Frontal cortex (tissue), 3 donors: ENCODE measurements at regions not wholly inside any gene's neighbourhood (a gene's known extent, or its start where the extent isn't known, plus 50 kb on each side); places are given as distances from the start of the nearest gene placed in this dataset.
"Not testable (repeated sequence)": the region's sequence is repeated elsewhere in the genome, so short reads cannot be mapped to it uniquely, and the experiment has no call there.

Experiments used
- DNase-seq, 2 donors: peaks; one replicate each; pipeline ENCODE4 v3.0.0; 2012; ENCODE audit warnings: low spot score in 2 of 2
- FAIRE-seq: peaks from 2 replicates; lab custom pipeline; 2012; peaks lifted over from hg19 to GRCh38; lab: Jason Lieb, UNC
- donor health status: control.
- donor health status: control.
- donor health status: control.

DNA sequence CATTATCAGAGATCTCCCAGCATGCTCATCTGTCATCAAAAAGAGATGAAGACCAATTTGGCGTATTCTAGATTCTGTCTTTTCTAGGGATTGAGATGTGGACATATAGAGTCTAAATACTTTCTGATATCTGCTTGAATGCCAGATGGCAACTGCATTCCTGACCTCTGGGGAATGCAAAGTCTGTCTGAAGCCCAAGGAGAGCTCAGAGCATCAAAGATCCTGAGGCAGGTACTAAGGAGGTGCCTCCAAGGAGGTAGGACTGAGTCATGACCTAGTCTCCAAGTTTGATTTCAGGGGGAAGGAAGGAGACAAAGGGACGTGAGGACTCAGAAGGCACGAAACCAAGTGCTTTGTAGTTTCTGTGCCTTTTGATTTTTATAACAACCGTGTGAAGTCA lies 448.4 kb downstream of the HS3ST3B1 start:
- DNase-seq = no peak
- no peak for FAIRE-seq

DNA sequence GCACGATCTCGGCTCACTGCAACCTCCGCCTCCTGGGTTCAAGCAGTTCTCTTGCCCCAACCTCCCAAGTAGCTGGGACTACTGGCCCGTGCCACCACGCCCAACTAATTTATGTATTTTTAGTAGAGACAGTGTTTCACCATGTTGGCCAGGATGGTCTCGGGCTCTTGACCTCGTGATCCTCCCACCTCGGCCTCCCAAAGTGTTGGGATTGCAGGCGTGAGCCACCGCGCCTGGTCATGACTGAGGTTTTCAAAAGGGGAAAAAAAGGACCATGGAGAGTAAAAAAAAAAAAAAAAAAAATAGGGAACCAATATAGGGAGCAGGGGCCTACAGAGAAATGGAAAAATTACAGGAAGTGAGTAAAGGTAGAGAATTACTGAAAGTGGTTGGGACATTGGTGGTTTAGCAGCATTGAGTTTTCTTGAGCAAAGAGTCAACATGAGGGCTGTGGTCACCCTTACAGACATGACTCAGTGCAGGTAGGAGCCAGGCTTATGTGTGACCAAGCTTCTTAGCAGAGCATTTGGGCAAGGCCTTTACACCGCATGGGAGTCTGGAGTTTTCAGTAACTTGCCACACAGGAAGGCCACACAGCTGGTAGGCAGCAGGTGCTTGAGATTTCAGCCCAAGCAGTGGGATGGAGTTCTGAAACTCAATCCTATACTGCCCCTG lies 447.3 kb downstream of the HS3ST3B1 start:
- DNase-seq (no peak), FAIRE-seq (no peak)

DNA sequence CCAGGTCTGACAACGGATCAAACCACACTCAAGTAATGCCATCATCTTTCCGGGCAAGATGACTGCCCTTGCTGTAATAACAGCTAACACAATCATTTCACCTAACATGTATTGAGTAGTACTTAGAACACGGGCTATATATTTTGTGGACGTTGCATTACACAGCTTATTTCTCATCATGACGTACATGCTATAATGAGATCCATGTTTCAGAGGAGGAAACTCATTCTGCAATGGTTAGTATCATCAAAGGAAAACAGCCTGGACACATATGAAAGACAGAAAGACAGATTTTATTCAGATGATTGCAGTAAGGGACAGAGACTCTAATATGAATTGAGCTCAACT lies 446.7 kb downstream of the HS3ST3B1 start:
- FAIRE-seq (no peak), DNase-seq (no peak)

DNA sequence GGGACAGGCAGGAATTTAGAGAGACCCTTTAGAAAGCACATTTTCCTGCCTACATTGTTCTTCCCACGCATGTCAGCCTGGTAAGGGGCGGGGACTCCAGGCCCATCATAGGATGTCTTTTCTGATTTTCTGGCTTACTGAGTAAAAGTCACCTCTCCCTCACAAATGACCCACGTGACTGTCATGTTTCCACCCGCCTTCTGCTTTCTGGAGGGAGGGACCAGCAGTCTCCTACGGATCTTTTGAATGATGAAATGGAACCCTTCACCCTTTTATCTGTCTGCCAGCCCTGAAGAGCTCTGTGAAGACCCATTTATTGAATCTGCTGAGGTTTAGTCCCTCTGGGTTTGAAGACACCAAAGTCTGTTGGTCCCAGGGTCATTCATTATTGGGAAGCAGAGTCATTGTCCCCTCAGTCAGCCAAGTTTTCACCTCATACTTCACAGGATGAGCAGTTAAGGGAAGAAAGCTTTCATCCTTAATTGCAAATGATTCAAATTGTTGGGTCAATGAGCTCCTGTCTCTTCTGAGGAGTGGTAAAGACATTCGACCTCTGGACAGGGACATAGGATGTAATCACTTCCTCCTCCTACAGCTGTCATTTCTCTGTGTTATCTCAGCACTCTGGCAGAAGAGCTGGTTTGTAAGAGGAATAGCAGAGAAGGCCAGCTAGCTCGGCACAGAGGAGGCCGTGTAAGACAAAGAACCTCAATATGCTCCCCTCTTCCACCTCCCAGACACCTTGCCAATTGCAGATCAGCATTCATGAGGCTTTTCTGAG lies 446.1 kb downstream of the HS3ST3B1 start:
- DNase-seq = no peak

DNA sequence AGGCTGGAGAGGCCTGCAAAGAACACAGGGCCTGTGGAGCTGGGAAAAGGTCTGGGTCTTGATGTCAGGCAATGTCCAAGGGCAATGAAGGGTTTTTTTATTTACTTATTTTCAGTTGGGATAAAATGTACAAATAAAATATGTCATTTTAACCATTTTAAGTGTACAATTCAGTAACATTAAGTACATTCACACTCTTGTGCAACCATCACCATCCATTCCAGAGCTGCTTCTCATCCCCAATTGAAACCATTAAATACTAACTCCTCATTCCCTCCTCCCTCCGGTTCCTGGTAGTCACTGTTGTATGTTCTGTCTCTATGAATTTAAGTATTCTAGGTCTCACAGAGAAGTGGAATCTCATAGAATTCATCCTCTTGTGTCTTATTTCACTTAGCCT lies 444.7 kb downstream of the HS3ST3B1 start:
- FAIRE-seq = no peak
- DNase-seq = no peak

More for the DNA sequence above, 446.1 kb downstream of the HS3ST3B1 start:
- FAIRE-seq = no peak

DNA sequence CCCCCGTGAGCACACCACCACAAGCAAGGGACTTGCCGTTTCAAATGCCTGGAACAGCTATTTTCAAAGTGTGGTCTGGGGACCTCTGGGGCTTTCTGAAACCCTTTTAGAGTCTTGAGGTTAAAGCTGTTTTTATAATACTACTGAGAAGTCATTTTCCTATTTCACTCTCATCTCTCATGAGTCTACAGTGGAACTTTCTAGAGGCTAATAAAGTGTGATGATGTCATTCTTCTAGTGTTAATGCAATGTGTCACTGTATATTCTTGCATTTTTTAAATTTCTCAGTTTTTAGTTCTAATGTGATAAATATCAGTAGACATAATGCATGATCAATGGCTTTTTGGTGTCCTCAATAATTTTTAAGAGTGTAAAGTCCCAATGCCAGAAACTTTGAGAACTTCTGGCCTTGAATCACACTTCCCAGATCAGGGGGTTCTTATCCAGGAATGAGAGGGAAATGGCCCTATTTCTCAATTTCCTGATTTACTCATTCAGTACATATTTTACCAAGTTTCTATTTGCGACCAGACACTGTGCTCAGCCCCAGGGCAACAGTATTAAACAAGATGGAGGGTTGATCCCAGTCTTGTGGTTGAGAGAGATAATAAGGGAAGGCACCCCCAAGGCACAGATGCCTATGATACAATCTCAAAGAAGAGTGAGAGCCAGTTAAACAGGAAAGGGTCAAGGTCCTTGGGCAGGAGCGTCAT lies 444.0 kb downstream of the HS3ST3B1 start:
- FAIRE-seq = no peak
- no peak for DNase-seq

DNA sequence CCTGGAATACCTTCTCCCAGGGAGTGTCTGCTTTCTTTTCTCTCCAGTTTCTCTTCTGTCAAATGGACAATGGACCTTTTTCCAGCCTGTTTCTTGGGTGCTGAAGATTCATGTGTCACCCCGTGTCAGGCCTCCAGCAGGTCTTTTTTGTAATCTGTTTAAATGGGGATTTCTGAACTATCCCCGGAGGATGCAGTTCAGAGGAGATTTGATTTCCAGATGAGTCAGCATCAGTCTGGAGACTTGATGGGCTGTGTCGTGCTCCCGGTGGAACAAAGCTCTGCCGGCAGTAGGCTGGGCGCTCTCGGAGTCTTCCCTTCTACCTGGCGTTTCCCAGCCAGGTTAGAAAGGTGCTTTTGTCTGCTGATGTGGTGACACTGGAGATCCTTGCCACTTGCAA lies 440.6 kb downstream of the HS3ST3B1 start:
- DNase-seq (no peak), FAIRE-seq (no peak)

DNA sequence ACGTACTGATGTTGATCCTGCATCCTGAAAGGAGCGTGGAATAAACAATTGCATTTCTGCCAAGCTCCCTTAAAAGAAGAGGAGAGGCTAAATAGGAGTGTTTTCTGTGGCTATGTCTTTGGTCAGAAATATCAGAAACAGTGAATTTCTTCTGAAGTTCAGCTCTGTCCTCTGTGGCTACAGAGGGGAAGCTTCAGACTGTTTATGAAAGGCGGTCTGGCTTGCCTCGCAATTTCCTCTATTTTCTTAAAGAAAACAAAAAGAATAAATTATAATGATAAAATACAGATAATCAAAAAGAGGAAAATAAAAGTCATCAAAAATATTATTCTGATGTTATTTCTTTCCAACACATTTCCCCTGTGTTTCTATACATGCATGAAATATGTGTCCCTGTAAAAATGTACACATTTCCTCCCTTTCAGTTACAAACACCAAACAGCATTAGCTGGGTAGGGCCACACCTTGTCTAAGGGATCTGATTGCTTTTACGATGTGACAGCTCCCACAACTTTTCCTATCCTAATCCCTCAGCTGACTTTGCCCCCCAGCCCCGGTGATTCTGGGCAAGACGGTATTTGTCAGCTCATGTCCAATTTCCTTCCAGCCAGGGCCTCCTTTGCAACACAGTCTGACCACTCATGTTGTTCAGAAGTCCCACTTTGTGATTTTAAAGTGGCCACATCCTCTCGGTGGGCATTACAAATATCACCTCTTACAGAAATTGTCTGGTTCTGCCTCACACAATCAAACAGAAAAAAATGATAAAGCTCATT lies 439.0 kb downstream of the HS3ST3B1 start:
- FAIRE-seq (no peak), DNase-seq (no peak)

DNA sequence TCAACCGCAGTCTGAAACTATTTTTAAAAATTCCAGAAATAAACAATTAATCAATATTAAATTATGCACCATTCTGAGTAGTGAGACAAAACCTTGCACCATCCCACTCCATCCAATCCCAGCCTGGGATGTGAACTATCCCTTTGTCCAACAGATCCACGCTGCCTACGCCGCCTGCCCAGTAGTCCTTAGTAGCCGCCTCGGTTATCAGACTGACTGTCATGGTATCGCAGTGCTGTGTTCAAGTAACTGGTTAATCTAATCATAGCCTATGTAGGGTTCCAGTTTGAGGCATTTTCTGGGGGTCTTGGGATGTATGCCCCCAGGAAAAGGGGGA lies 437.7 kb downstream of the HS3ST3B1 start:
- no peak for DNase-seq
- FAIRE-seq = no peak

DNA sequence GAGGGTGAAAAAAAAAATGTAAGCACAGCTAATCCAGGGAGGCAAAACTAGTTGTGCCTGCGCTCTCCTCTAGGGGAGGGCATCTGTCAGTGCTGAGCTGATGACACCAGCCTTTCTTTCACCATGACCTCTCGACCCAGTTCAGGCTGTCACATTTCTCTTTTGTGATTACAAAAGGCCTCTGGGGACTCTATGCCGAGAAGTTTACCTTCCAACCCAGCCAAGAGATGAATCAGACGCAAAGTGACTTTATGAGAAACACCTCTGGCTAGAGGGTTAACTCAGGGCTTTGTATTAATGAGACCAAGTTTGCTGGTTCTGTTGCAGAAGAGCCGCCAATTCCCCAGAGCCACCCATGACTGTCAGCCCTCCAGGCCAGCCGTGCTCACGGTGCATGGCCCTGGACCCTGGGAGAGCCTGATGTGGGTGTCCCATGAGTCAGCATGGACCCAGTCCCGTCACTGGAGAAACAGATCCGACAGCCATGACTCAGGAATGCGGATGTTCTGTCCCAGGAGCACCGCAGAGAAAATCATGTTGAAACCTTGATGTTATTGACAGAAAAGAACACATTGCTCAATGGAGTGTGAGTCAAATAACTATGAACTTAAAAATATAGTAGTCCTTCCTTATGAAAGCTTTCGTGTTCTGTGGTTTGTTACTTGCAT lies 437.2 kb downstream of the HS3ST3B1 start:
- DNase-seq (no peak), FAIRE-seq (no peak)

DNA sequence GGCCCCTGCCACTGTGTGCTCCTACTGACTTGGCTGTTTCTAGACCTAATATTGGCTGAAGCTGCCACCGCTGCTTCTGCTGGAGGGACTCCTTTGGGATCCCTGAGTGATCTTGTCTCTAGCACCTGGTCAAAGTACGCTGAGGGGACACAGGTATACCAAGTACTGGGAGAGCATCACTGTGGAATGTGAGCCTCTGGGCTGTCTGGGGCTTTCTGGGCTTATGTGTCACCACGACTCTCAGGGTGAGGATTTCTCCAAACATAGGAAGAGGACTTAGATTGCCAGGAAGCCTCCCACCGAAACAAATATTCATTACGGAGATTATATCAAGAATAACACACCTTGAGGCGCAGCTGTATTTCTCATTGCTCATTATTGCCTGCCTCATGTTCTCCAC lies 435.8 kb downstream of the HS3ST3B1 start:
- DNase-seq = no peak
- FAIRE-seq = no peak

DNA sequence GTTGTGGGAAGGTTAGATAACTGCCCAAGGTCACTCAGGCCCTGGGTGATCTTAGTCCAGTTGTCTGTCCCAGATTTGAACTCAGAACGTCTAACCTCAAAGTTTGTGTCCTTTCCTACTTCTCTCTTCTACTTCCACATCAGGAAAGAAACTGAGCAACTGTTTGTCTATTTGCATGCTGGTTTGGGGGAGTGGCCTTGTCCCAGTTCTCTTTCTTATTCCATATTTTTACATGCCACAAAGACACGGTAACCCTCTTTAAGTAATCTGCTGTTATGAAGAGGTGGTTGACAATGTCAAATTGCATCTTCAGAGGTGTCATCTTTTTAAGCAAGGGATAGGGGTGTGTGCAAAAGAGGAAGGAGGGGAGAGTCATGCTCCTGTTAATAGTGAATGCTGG lies 432.5 kb downstream of the HS3ST3B1 start:
- DNase-seq (no peak), FAIRE-seq (no peak)

DNA sequence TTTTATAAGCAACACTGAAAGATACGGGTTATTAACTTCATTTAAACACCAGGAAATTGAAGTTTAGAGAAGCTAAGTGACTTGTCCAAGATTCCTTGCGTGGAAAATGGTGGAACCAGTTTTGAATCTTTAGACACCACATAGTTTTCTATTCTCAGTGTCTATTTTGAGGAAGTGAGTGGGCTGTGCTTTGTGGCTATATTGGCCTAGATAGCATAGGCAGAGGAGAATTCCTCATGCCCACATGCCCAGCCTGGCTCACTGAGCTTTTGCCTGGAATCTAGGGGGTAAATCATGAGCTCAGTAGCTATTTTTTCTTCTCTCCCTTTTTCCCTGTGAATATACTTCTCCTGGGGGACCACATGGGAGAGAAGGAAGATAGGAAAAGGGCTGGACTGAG lies 431.3 kb downstream of the HS3ST3B1 start:
- DNase-seq = no peak
- FAIRE-seq = no peak

DNA sequence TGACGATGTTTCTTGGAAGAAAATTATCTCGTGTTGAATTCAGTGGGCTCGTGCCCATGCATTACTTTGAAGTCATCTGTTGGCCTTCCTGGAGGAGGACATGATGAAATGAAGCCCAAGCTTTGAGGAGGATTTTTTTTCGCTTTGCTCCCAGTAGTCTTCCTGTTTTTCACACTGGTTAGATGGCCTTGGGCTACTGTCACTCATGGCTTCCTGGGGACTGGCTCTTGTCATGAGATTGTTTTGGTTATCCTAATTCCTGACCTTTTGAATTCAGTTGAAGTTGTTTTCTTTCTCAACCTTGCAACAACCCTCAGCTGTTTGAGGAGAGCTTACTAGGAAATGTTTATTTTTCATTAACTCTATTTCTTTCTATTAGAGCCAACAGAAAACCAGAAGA lies 430.7 kb downstream of the HS3ST3B1 start:
- no peak for DNase-seq
- FAIRE-seq = no peak

DNA sequence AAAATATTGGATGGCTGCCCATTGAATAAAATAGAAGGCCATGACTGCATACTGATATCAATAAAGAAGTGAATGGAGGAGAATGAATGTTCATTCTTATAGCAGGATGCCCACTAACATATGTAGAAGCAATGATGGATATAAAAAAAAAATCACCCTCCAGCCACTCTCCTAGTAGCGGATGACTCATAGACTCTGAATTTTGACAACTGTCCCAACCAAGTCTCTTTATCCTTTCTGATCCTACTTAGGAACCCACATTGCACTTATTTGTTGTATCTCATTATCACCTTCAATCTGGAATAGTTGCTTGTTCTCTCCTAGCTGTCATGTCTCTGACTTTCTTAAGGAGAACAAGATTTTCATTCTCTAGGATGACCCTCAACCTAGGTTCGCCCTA lies 429.9 kb downstream of the HS3ST3B1 start:
- DNase-seq (no peak), FAIRE-seq (no peak)

DNA sequence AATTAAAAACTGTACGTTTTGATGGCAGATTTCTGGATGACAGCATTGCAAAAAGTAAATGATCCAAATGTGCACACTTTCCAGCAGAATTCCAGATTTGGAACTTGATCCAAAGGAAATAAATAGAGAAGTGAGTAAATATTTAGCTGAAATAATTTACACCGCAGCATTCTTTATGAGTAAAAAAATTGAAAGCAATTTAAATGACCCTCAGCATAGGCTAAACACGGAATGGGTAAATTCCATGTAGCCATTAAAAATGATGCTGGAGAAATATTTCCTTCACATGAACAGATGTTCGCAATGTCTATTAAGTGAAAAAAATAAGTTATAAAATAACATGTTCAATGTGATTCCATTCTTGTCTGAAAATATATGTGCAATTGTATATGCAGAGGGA lies 424.8 kb downstream of the HS3ST3B1 start:
- DNase-seq = no peak
- no peak for FAIRE-seq

DNA sequence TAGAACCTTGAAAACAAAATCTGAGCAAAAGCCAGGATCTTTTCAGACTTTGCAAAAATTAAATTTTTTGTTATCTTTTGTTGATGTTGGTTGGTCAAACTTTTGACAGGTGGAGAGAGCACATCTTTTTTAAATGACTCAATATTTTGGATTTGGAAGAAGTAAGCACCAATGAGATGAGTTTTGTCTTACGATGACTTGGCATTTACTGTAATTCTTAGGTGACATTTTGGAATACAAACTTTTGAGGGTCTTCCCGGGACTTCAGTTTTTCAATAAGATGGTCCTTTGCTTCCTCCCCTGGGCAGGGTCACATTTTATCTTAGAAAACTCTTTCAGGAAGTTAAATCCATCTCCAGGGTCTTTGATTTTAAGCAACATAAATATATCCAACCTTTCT lies 423.9 kb downstream of the HS3ST3B1 start:
- no peak for DNase-seq
- no peak for FAIRE-seq

DNA sequence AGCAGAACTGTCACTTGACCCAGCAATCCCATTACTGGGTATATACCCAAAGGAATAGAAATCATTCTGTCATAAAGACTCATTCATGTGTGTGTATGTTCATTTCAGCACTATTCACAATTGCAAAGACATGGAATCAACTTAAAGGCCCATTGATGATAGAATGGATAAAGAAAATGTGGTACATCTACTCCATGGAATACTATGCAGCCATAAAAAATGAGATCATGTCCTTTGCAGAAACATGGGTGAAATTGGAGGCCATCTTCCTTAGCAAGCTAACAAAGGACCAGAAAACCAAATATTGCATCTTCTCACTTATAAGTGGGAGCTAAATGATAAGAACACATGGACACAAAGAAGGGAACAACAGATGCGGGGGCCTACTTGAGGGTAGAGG lies 422.5 kb downstream of the HS3ST3B1 start:
- not testable (repeated sequence) for FAIRE-seq, DNase-seq

DNA sequence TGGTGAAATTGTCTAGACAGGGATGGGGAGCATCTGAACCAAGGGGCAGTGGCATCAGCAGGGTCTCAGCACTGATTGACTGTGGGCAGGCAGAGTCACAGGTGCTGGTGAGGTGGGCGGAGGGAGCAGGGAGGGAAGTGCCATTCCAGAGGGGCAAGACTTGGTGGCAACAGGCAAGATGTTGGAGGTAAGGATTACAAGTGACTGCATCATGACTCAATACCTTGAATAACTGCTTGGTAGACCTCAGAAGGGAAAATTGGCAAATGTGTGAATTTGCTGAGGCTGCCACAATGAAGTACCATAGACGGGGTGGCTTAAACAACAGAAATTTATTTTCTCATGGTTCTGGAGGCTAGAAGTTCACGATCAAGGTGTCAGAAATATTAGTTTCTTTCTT lies 419.1 kb downstream of the HS3ST3B1 start:
- FAIRE-seq = no peak
- DNase-seq = no peak

DNA sequence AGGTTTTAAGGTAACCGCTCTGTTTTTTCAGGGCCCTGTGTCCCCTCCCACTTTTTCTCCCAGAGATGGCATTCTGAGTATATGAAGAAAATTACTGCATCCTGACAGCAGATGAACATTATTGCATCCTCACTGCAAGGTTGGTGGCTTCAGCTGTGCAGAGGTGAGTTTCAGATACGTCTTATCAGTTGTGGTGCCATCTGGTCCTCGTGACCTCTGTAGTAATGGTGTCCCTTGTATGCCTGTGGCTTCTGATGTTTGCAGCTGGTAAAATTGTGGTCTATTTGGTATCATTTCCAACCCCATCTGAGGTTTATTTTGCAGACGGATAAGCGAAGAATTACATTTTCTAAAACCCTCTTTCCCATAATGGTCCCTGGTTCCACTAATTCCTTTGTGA lies 417.0 kb downstream of the HS3ST3B1 start:
- FAIRE-seq = no peak
- DNase-seq = no peak
